K562 (cell line): ENCODE measurements at regions not wholly inside any gene's neighbourhood (a gene's known extent, or its start where the extent isn't known, plus 50 kb on each side); places are given as distances from the start of the nearest gene placed in this dataset.

Source experiments
- ATAC-seq: fragments of 200-7000 bp; cut with Tn5 transposase; 3 replicates; pipeline ENCODE4 v1.9.1; 2020; ENCODE audit warnings: moderate library complexity
- BruUV-seq: library from RNA; stranded (reverse); fragments of 400-500 nt; replicated peaks from 2 replicates; lab custom pipeline; 2021; lab: Mats Ljungman, UMichigan
- CTCF ChIA-PET: fragments of 300-600 bp; formaldehyde crosslinking; extraction: SDS; loops from one replicate; lab custom pipeline; 2021; ENCODE audit warnings: low intra/inter-chr PET ratio; lab: Yijun Ruan, JAX
- POLR2A ChIA-PET: fragments of 300-600, 350-650 bp; sonication (Branson Sonifier 250); formaldehyde crosslinking; extraction: SDS; loops from one replicate; lab custom pipeline; 2021; ENCODE audit warnings: antibody characterized with exemption, inconsistent platforms; lab: Yijun Ruan, JAX
- DNase-seq, 4 experiments: peaks; one replicate each; pipeline versions ENCODE4 v3.0.0 to v3.0.0-alpha.2; 2011 to 2018; ENCODE audit warnings: low spot score in 3 of 4, mixed read lengths in 3 of 4; ENCODE audit errors: extremely low read depth in 1 of 4
- FAIRE-seq: peaks from 2 replicates; lab custom pipeline; 2011; peaks lifted over from hg19 to GRCh38; lab: Jason Lieb, UNC
- H2AFZ ChIP-seq: 2 replicates; pipeline ENCODE4 v1.6.0; 2011; ENCODE audit warnings: low read depth, low read length, control low read depth, inconsistent platforms
- H3K27ac ChIP-seq: fragments of 200-600 bp; 3 replicates; pipeline ENCODE4 v1.8.0; 2011; ENCODE audit warnings: low read depth, mild to moderate bottlenecking, control low read depth, inconsistent platforms, low read length, moderate library complexity, mixed read lengths; ENCODE audit errors: extremely low read depth
- H3K27me3 ChIP-seq, 2 experiments: fragments of 300-600 bp in 1 of 2; 2 replicates in 1 of 2; 3 replicates in 1 of 2; pipeline versions ENCODE4 v1.6.0 to v1.8.0; 2011; ENCODE audit warnings: inconsistent platforms in 2 of 2, low read length in 2 of 2, mild to moderate bottlenecking in 1 of 2, mixed read lengths in 1 of 2, moderate library complexity in 1 of 2; ENCODE audit not compliant: control insufficient read depth in 2 of 2, insufficient read depth in 2 of 2
- H3K36me3 ChIP-seq: fragments of 300-600 bp; 3 replicates; pipeline ENCODE4 v1.8.0; 2011; ENCODE audit warnings: mild to moderate bottlenecking, low read length, inconsistent platforms; ENCODE audit not compliant: control insufficient read depth, insufficient read depth
- H3K4me1 ChIP-seq, 2 experiments: fragments of 200-600 bp in 1 of 2; replicated peaks in 1 of 2; 2 replicates in 1 of 2; 3 replicates in 1 of 2; pipeline versions ENCODE4 v1.5.1 to v1.8.0; 2011; ENCODE audit warnings: inconsistent platforms in 2 of 2, low read length in 2 of 2, mild to moderate bottlenecking in 1 of 2, mixed read lengths in 1 of 2, moderate library complexity in 1 of 2; ENCODE audit not compliant: control insufficient read depth in 2 of 2, insufficient read depth in 2 of 2
- H3K4me2 ChIP-seq: 2 replicates; pipeline ENCODE4 v1.6.1; 2011; ENCODE audit warnings: low read length, control low read depth, inconsistent platforms, mixed read lengths; ENCODE audit not compliant: insufficient read depth
- H3K4me3 ChIP-seq: fragments of 200-600 bp; sonication (generic), shearing (Covaris generic); 2 replicates; pipeline ENCODE4 v1.5.1; 2016; ENCODE audit warnings: control low read depth, inconsistent platforms
- H3K79me2 ChIP-seq: fragments of 200-600 bp; 3 replicates; pipeline ENCODE4 v1.8.0; 2011; ENCODE audit warnings: low read length, inconsistent platforms; ENCODE audit not compliant: control insufficient read depth, insufficient read depth
- H3K9ac ChIP-seq, 2 experiments: 2 replicates each; pipeline versions ENCODE4 v1.6.0 to v1.6.1; 2011; ENCODE audit warnings: low read depth in 2 of 2, low read length in 2 of 2, control low read depth in 1 of 2, inconsistent platforms in 1 of 2, mild to moderate bottlenecking in 1 of 2, mixed read lengths in 1 of 2; ENCODE audit not compliant: insufficient read depth in 1 of 2
- H3K9me1 ChIP-seq: one replicate; pipeline ENCODE4 v1.6.0; 2011; ENCODE audit warnings: inconsistent platforms, mild to moderate bottlenecking, low read length, moderate library complexity; ENCODE audit not compliant: control insufficient read depth, insufficient read depth
- H3K9me3 ChIP-seq: replicated peaks from 2 replicates; pipeline ENCODE4 v1.5.1; 2011; ENCODE audit warnings: low read depth, low read length, inconsistent platforms; ENCODE audit not compliant: control insufficient read depth, insufficient read depth
- H4K20me1 ChIP-seq: replicated peaks from 2 replicates; pipeline ENCODE4 v1.6.1; 2011; ENCODE audit warnings: low read length, inconsistent platforms, mixed read lengths; ENCODE audit not compliant: control insufficient read depth, insufficient read depth
- BRD4 ChIP-seq: fragments of 200-600 bp; sonication (generic); IDR thresholded peaks from 2 replicates; pipeline ENCODE4 v1.6.1; 2017; ENCODE audit warnings: inconsistent platforms
- CREB3L1 ChIP-seq: fragments of 450-650 bp; IDR thresholded peaks from 2 replicates; pipeline ENCODE4 v1.6.1; 2014; ENCODE audit warnings: low read depth, mild to moderate bottlenecking, moderate library complexity, borderline replicate concordance
- EP300 ChIP-seq: IDR thresholded peaks from 2 replicates; pipeline ENCODE4 v1.6.1; 2012; ENCODE audit warnings: low read length, improper control_type of control experiment
- ESRRB ChIP-seq: fragments of 250-450 bp; sonication (Bioruptor Pico); IDR thresholded peaks from 2 replicates; pipeline ENCODE4 v1.5.0; 2020; ENCODE audit warnings: mild to moderate bottlenecking, moderate library complexity, borderline replicate concordance
- HDAC2 ChIP-seq: fragments of 450-650 bp; IDR thresholded peaks from 2 replicates; pipeline ENCODE4 v1.6.1; 2016; ENCODE audit warnings: mild to moderate bottlenecking
- MXD1 ChIP-seq: fragments of 250-450 bp; sonication (Bioruptor Pico); IDR thresholded peaks from 2 replicates; pipeline ENCODE4 v1.8.0; 2021; ENCODE audit warnings: borderline replicate concordance, mild to moderate bottlenecking, moderate library complexity; ENCODE audit not compliant: poor library complexity, severe bottlenecking
- NFE2 ChIP-seq: IDR thresholded peaks from 2 replicates; pipeline ENCODE4 v1.6.1; 2014; ENCODE audit warnings: antibody characterized with exemption, low read depth
- NKRF ChIP-seq: fragments of 450-650 bp; IDR thresholded peaks from 2 replicates; pipeline ENCODE4 v1.6.1; 2016; ENCODE audit warnings: borderline replicate concordance
- SIN3A ChIP-seq, 2 experiments: fragments of 150-350 bp in 1 of 2; IDR thresholded peaks; 2 replicates each; pipeline ENCODE4 v1.6.1; 2011 to 2016; ENCODE audit warnings: borderline replicate concordance in 2 of 2, low read depth in 2 of 2, low read length in 2 of 2, mild to moderate bottlenecking in 2 of 2, moderate library complexity in 2 of 2; ENCODE audit not compliant: control insufficient read depth in 1 of 2
- USF1 ChIP-seq: sonication (generic); formaldehyde crosslinking; IDR thresholded peaks from 2 replicates; pipeline ENCODE4 v1.9.0; 2022; ENCODE audit warnings: mild to moderate bottlenecking, missing genetic modification reagents
- WGBS: fragments of 100-300 bp; shearing (Covaris generic); methylation state at CpG from one replicate; pipeline ENCODE4 v1.1.6; 2016; ENCODE audit warnings: low coverage, mixed read lengths; ENCODE audit not compliant: insufficient coverage; ENCODE audit errors: missing lambda C conversion rate; 5-methylcytosine and 5-hydroxymethylcytosine counted together
- in situ Hi-C: fragments of 300-500 bp; cut with MboI; formaldehyde crosslinking; loops from 4 replicates; pipeline ENCODE4 v1.15.0; 2018; ENCODE audit warnings: inconsistent platforms, mixed read lengths
- intact Hi-C: fragments of 100-400 bp; cut with micrococcal nuclease; formaldehyde crosslinking; loops from 2 replicates; pipeline ENCODE4 v1.14.2; 2022

GRCh38 chr2:242034138-242034537 is 164.6 kb downstream of the RTP5 start:
- CTCF ChIA-PET = no interaction called here
- TF ChIP-seq NKRF (no peak), ESRRB (no peak), NFE2 (no peak), MXD1 (CRISPR knock-in tag) (no peak), SIN3A (IDR thresholded peaks at IDR 0.05; ENCODE audit: borderline replicate concordance in 2 of 2, control insufficient read depth in 1 of 2, low read depth in 2 of 2, low read length in 2 of 2) (no peak), HDAC2 (no peak), CREB3L1 (no peak), BRD4 (no peak), EP300 (no peak), USF1 (CRISPR knock-in tag) (no peak)

More at GRCh38 chr2:242034138-242034537, 164.6 kb downstream of the RTP5 start:
- H3K4me2 ChIP-seq = no peak overlapping the region
- no TSS peak for BruUV-seq
- H4K20me1 ChIP-seq = peaks cover 9% of the 10 kb centered on the region
- no peak for FAIRE-seq
- H2AFZ ChIP-seq = no peak overlapping the region
- H3K36me3 ChIP-seq = no peaks in the 10 kb centered on the region
- ATAC-seq = no peak
- 3% methylated on average over 6 of the region's 6 CpGs for WGBS
- H3K9me3 ChIP-seq = no peaks in the 10 kb centered on the region
- no peak overlapping the region for H3K9ac ChIP-seq
- H3K4me1 ChIP-seq = peaks cover 0 to 5% of the 10 kb centered on the region in 2 experiments; a peak in 2 of 5 replicates
- intact Hi-C loops = no loop called here
- in situ Hi-C loops = no loop called here
- DNase-seq = no peak
- POLR2A ChIA-PET = no interaction called here
- H3K79me2 ChIP-seq = no peaks in the 10 kb centered on the region
- H3K9me1 ChIP-seq = no peaks in the 10 kb centered on the region
- no peak overlapping the region for H3K27ac ChIP-seq
- peaks cover 65 to 89% of the 10 kb centered on the region in 2 experiments for H3K27me3 ChIP-seq
- no peak overlapping the region for H3K4me3 ChIP-seq
